Keratinocyte (primary cell): ENCODE measurements at regions not wholly inside any gene's neighbourhood (a gene's known extent, or its start where the extent isn't known, plus 50 kb on each side); places are given as distances from the start of the nearest gene placed in this dataset.

Experiments
- DNase-seq: peaks from one replicate; pipeline ENCODE4 v3.0.0-alpha.2; 2011; ENCODE audit warnings: low read depth, missing footprints, low spot score
- FAIRE-seq: peaks from 2 replicates; lab custom pipeline; 2011; peaks lifted over from hg19 to GRCh38; lab: Jason Lieb, UNC
- H2AFZ ChIP-seq: 2 replicates; pipeline ENCODE4 v1.6.0; 2012; ENCODE audit warnings: low read length, control low read depth, inconsistent platforms; ENCODE audit not compliant: control insufficient read depth
- H3K27ac ChIP-seq: 2 replicates; pipeline ENCODE4 v1.5.1; 2011; ENCODE audit warnings: low read length; ENCODE audit not compliant: control insufficient read depth, insufficient read depth
- H3K27me3 ChIP-seq: 3 replicates; pipeline ENCODE4 v1.6.0; 2011; ENCODE audit warnings: low read length; ENCODE audit not compliant: control insufficient read depth, insufficient read depth; ENCODE audit errors: extremely low read depth
- H3K36me3 ChIP-seq, 2 experiments: 2 replicates in 1 of 2; 3 replicates in 1 of 2; pipeline ENCODE4 v1.5.1; 2011; ENCODE audit warnings: low read length in 2 of 2, mild to moderate bottlenecking in 1 of 2; ENCODE audit not compliant: control insufficient read depth in 2 of 2, insufficient read depth in 2 of 2; ENCODE audit errors: extremely low read depth in 1 of 2
- H3K4me1 ChIP-seq: 3 replicates; pipeline ENCODE4 v1.5.1; 2011; ENCODE audit warnings: low read length; ENCODE audit not compliant: control insufficient read depth, insufficient read depth; ENCODE audit errors: extremely low read depth
- H3K4me2 ChIP-seq: 3 replicates; pipeline ENCODE4 v1.6.0; 2011; ENCODE audit warnings: low read depth, low read length; ENCODE audit not compliant: control insufficient read depth, insufficient read depth; ENCODE audit errors: extremely low read depth
- H3K4me3 ChIP-seq, 3 experiments: fragments of 200-600 bp in 1 of 3; sonication (generic) in 1 of 3; 2 replicates in 2 of 3; 3 replicates in 1 of 3; pipeline ENCODE4 v1.5.1; 2011 to 2016; ENCODE audit warnings: low read length in 3 of 3, mild to moderate bottlenecking in 3 of 3, control low read depth in 2 of 3, inconsistent platforms in 1 of 3, low read depth in 1 of 3, mixed read lengths in 1 of 3, mixed run types in 1 of 3, moderate library complexity in 1 of 3; ENCODE audit not compliant: control insufficient read depth in 2 of 3, insufficient read depth in 2 of 3; ENCODE audit errors: extremely low read depth in 1 of 3
- H3K79me2 ChIP-seq: 2 replicates; pipeline ENCODE4 v1.6.0; 2012; ENCODE audit warnings: low read length; ENCODE audit not compliant: control insufficient read depth, insufficient read depth
- H3K9ac ChIP-seq: 3 replicates; pipeline ENCODE4 v1.6.0; 2011; ENCODE audit warnings: low read length; ENCODE audit not compliant: control insufficient read depth, insufficient read depth; ENCODE audit errors: extremely low read depth
- H3K9me1 ChIP-seq: 3 replicates; pipeline ENCODE4 v1.6.0; 2011; ENCODE audit warnings: low read length; ENCODE audit not compliant: control insufficient read depth, insufficient read depth; ENCODE audit errors: extremely low read depth
- H3K9me3 ChIP-seq: 2 replicates; pipeline ENCODE4 v1.5.1; 2012; ENCODE audit warnings: low read depth, low read length; ENCODE audit not compliant: control insufficient read depth
- H4K20me1 ChIP-seq: 3 replicates; pipeline ENCODE4 v1.6.0; 2011; ENCODE audit warnings: low read length; ENCODE audit not compliant: control insufficient read depth, insufficient read depth; ENCODE audit errors: extremely low read depth
- EZH2 ChIP-seq: IDR thresholded peaks from one replicate; pipeline ENCODE4 v1.6.1; 2012; ENCODE audit warnings: inconsistent platforms, mild to moderate bottlenecking, low read length, moderate library complexity
- dilution Hi-C: fragments of 300-500 bp; cut with MboI; formaldehyde crosslinking; loops from one replicate; pipeline ENCODE4 v1.7.0; 2020; ENCODE audit warnings: low sequenced_read_pairs; ENCODE audit not compliant: extremely low pct_ligation_motif_present
- TF ChIP-seq, protein P1 (sequence below), 3 experiments: IDR thresholded peaks in 1 of 3; conservative IDR thresholded peaks in 1 of 3; optimal IDR thresholded peaks in 1 of 3; 2 replicates in 2 of 3; 3 replicates in 1 of 3; pipeline versions ENCODE3 to v1.5.1; 2011; ENCODE audit warnings: low read length in 3 of 3, mild to moderate bottlenecking in 3 of 3, moderate library complexity in 2 of 3, control low read depth in 1 of 3, inconsistent platforms in 1 of 3; ENCODE audit not compliant: insufficient read depth in 2 of 3; ENCODE audit errors: extremely low read depth in 1 of 3

DNA sequence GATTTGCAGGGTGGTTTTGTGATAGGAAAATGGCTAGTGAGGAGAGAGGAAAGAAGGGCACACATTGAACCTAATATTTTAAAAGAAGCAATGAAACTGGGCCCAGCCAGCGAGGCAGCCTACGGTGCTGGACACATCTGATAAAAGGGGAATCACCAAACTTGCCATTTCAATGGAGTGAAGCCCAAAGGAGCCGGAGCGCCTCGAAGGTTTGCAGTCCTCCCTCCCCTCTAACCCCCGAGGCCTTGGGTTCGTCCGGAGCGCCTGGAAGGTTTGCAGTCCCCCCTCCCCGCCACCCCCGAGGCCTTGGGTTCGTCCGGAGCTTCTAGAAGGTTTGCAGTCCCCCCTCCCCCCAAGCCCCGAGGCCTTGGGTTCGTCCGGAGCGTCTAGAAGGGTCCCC, 132.6 kb downstream of the TENT4A start:
- H3K9me3 ChIP-seq: peaks cover 2% of the 10 kb centered on the region
- H3K27ac ChIP-seq: no peak overlapping the region
- no peaks in the 10 kb centered on the region for H3K4me1 ChIP-seq
- H3K4me3 ChIP-seq: no peak overlapping the region
- no peak overlapping the region for H3K4me2 ChIP-seq
- dilution Hi-C loops: no loop called here
- no peaks in the 10 kb centered on the region for H3K27me3 ChIP-seq
- no peaks in the 10 kb centered on the region for H3K79me2 ChIP-seq
- FAIRE-seq (no peak), DNase-seq (no peak)
- H2AFZ ChIP-seq: no peak overlapping the region
- no peaks in the 10 kb centered on the region for H3K9me1 ChIP-seq
- H3K9ac ChIP-seq: no peak overlapping the region
- H4K20me1 ChIP-seq: no peaks in the 10 kb centered on the region
- no peak for TF ChIP-seq EZH2
- TF ChIP-seq, protein P1, sequence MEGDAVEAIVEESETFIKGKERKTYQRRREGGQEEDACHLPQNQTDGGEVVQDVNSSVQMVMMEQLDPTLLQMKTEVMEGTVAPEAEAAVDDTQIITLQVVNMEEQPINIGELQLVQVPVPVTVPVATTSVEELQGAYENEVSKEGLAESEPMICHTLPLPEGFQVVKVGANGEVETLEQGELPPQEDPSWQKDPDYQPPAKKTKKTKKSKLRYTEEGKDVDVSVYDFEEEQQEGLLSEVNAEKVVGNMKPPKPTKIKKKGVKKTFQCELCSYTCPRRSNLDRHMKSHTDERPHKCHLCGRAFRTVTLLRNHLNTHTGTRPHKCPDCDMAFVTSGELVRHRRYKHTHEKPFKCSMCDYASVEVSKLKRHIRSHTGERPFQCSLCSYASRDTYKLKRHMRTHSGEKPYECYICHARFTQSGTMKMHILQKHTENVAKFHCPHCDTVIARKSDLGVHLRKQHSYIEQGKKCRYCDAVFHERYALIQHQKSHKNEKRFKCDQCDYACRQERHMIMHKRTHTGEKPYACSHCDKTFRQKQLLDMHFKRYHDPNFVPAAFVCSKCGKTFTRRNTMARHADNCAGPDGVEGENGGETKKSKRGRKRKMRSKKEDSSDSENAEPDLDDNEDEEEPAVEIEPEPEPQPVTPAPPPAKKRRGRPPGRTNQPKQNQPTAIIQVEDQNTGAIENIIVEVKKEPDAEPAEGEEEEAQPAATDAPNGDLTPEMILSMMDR (optimal IDR thresholded peaks at IDR 0.05 in 1 of 3, IDR thresholded peaks at IDR 0.05 in 1 of 3, conservative IDR thresholded peaks at IDR 0.05 in 1 of 3; ENCODE audit: extremely low read depth in 1 of 3, insufficient read depth in 2 of 3, low read length in 3 of 3): no peak
- no peaks in the 10 kb centered on the region for H3K36me3 ChIP-seq

DNA sequence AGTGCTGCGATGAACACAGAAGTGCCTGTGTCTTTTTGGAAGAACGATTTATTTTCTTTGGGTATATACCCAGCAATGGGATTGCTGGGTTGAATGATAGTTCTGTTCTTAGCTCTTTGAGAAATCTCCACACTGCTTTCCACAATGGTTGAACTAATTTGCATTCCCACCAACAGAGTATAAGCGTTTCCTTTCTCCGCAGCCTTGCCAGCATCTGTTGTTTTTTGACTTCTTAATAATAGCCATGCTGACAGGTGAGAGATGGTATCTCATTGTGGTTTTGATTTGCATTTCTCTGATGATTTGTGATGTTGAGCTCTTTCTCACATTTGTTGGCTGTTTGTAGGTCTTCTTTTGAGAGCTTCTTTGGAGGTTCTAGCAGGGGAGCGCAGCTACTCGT, 134.6 kb downstream of the TENT4A start:
- DNase-seq: no peak
- no peak overlapping the region for H3K4me2 ChIP-seq
- no peak overlapping the region for H3K9ac ChIP-seq
- H3K27me3 ChIP-seq: no peaks in the 10 kb centered on the region
- no peaks in the 10 kb centered on the region for H4K20me1 ChIP-seq
- peaks cover 8% of the 10 kb centered on the region for H3K9me3 ChIP-seq
- no peak for FAIRE-seq
- H3K36me3 ChIP-seq: no peaks in the 10 kb centered on the region
- H3K4me1 ChIP-seq: no peaks in the 10 kb centered on the region
- H3K4me3 ChIP-seq: no peak overlapping the region
- TF ChIP-seq, protein P1 (optimal IDR thresholded peaks at IDR 0.05 in 1 of 3, IDR thresholded peaks at IDR 0.05 in 1 of 3, conservative IDR thresholded peaks at IDR 0.05 in 1 of 3; ENCODE audit: extremely low read depth in 1 of 3, insufficient read depth in 2 of 3, low read length in 3 of 3): no peak
- no peak for TF ChIP-seq EZH2
- H2AFZ ChIP-seq: no peak overlapping the region
- dilution Hi-C loops: no loop called here
- H3K27ac ChIP-seq: no peak overlapping the region
- no peaks in the 10 kb centered on the region for H3K79me2 ChIP-seq
- no peaks in the 10 kb centered on the region for H3K9me1 ChIP-seq
